Caco-2 (cell line): ENCODE measurements at regions not wholly inside any gene's neighbourhood (a gene's known extent, or its start where the extent isn't known, plus 50 kb on each side); places are given as distances from the start of the nearest gene placed in this dataset.
"Not testable (repeated sequence)": the region's sequence is repeated elsewhere in the genome, so short reads cannot be mapped to it uniquely, and the experiment has no call there.

ENCODE experiments used
- BruUV-seq: library from RNA; stranded (reverse); fragments of 400-500 nt; replicated peaks from 2 replicates; lab custom pipeline; 2021; lab: Mats Ljungman, UMichigan
- CTCF ChIA-PET: fragments of 300-600 bp; sonication (Branson Sonifier 250); formaldehyde crosslinking; loops from one replicate; lab custom pipeline; 2022; ENCODE audit warnings: antibody characterized with exemption; lab: Charles Lee
- POLR2A ChIA-PET: fragments of 300-600 bp; sonication (Branson Sonifier 250); formaldehyde crosslinking; loops from one replicate; lab custom pipeline; 2022; ENCODE audit warnings: antibody characterized with exemption; lab: Charles Lee
- DNase-seq, 2 experiments: peaks; one replicate each; pipeline versions ENCODE4 v3.0.0 to v3.0.0-alpha.2; 2020 to 2022
- H3K27me3 ChIP-seq: replicated peaks from 2 replicates; pipeline ENCODE4 v1.6.0; 2011; ENCODE audit warnings: low read length; ENCODE audit not compliant: control insufficient read depth, insufficient read depth
- H3K36me3 ChIP-seq: 2 replicates; pipeline ENCODE4 v1.5.1; 2011; ENCODE audit warnings: low read length; ENCODE audit not compliant: control insufficient read depth, insufficient read depth
- H3K4me1 ChIP-seq: fragments of 250-450 bp; sonication (Bioruptor Pico); 2 replicates; pipeline ENCODE4 v1.5.1; 2020; ENCODE audit warnings: mild to moderate bottlenecking
- H3K4me3 ChIP-seq: 2 replicates; pipeline ENCODE4 v1.5.1; 2011; ENCODE audit warnings: low read depth, mild to moderate bottlenecking, control low read depth, low read length
- H3K9me3 ChIP-seq: fragments of 250-450 bp; sonication (Bioruptor Pico); 2 replicates; pipeline ENCODE4 v1.5.1; 2020; ENCODE audit warnings: mild to moderate bottlenecking, moderate library complexity
- H3K27ac Mint-ChIP-seq: one replicate; pipeline ENCODE4 v1.8.0; 2022; ENCODE audit warnings: mixed read lengths; ENCODE audit not compliant: unreplicated experiment
- H3K27me3 Mint-ChIP-seq: one replicate; pipeline ENCODE4 v1.8.0; 2022; ENCODE audit warnings: mixed read lengths; ENCODE audit not compliant: insufficient read depth, unreplicated experiment
- H3K36me3 Mint-ChIP-seq: one replicate; pipeline ENCODE4 v1.8.0; 2022; ENCODE audit warnings: mild to moderate bottlenecking, mixed read lengths; ENCODE audit not compliant: insufficient read depth, unreplicated experiment
- H3K4me1 Mint-ChIP-seq: one replicate; pipeline ENCODE4 v1.8.0; 2022; ENCODE audit warnings: low read depth, mixed read lengths; ENCODE audit not compliant: unreplicated experiment
- H3K4me3 Mint-ChIP-seq: one replicate; pipeline ENCODE4 v1.8.0; 2022; ENCODE audit warnings: mild to moderate bottlenecking, moderate library complexity, mixed read lengths; ENCODE audit not compliant: unreplicated experiment
- H3K9me3 Mint-ChIP-seq: one replicate; pipeline ENCODE4 v1.8.0; 2022; ENCODE audit warnings: mixed read lengths; ENCODE audit not compliant: unreplicated experiment
- CTCF ChIP-seq, 2 experiments: fragments of 200-600 bp in 1 of 2; IDR thresholded peaks; 1 replicate in 1 of 2; 2 replicates in 1 of 2; pipeline versions ENCODE4 v1.5.1 to v1.8.0; 2011 to 2022; ENCODE audit warnings: antibody characterized with exemption in 1 of 2, control low read depth in 1 of 2, inconsistent platforms in 1 of 2, low read depth in 1 of 2, low read length in 1 of 2, mild to moderate bottlenecking in 1 of 2, moderate library complexity in 1 of 2; ENCODE audit not compliant: insufficient read depth in 1 of 2, severe bottlenecking in 1 of 2, unreplicated experiment in 1 of 2
- intact Hi-C: fragments of 100-400 bp; cut with micrococcal nuclease; formaldehyde crosslinking; loops from one replicate; pipeline ENCODE4 v1.10.0; 2022; ENCODE audit not compliant: unreplicated experiment

GRCh38 chr5:26388976-26389375 lies 649.4 kb downstream of the CDH9 start:
- no TSS peak for BruUV-seq
- intact Hi-C loops, result no loop called here
- DNase-seq, result no peak
- Mint-ChIP-seq H3K4me3 (no peak overlapping the region), H3K27ac (no peak overlapping the region), H3K9me3 (peaks cover 5% of the 10 kb centered on the region), H3K4me1 (no peaks in the 10 kb centered on the region), H3K36me3 (no peaks in the 10 kb centered on the region), H3K27me3 (no peaks in the 10 kb centered on the region)
- Histone ChIP-seq H3K36me3 (no peaks in the 10 kb centered on the region), H3K4me1 (no peaks in the 10 kb centered on the region), H3K9me3 (peaks cover 3% of the 10 kb centered on the region; the same call in 1 of the 2 replicates), H3K4me3 (no peak overlapping the region), H3K27me3 (no peaks in the 10 kb centered on the region)
- POLR2A ChIA-PET, result no interaction called here
- CTCF ChIA-PET, result no interaction called here
- no peak for TF ChIP-seq CTCF (IDR thresholded peaks at IDR 0.05; ENCODE audit: insufficient read depth in 1 of 2, low read depth in 1 of 2, low read length in 1 of 2, severe bottlenecking in 1 of 2, unreplicated experiment in 1 of 2)

GRCh38 chr5:26386532-26386931 lies 651.9 kb downstream of the CDH9 start:
- BruUV-seq, result no TSS peak

GRCh38 chr5:26364624-26365023 lies 673.8 kb downstream of the CDH9 start:
- peaks cover 37% of the 10 kb centered on the region for H3K9me3 Mint-ChIP-seq
- BruUV-seq, CTCF ChIA-PET: not testable (repeated sequence)

More at GRCh38 chr5:26386532-26386931, 651.9 kb downstream of the CDH9 start:
- Mint-ChIP-seq H3K9me3 (no peaks in the 10 kb centered on the region), H3K4me3 (no peak overlapping the region), H3K27ac (no peak overlapping the region), H3K4me1 (no peaks in the 10 kb centered on the region), H3K27me3 (no peaks in the 10 kb centered on the region), H3K36me3 (no peaks in the 10 kb centered on the region)
- peaks cover 3% of the 10 kb centered on the region; the same call in 1 of the 2 replicates for H3K9me3 ChIP-seq
- no peak for DNase-seq
- no peak overlapping the region for H3K4me3 ChIP-seq
- TF ChIP-seq CTCF (IDR thresholded peaks at IDR 0.05; ENCODE audit: insufficient read depth in 1 of 2, low read depth in 1 of 2, low read length in 1 of 2, severe bottlenecking in 1 of 2, unreplicated experiment in 1 of 2), result no peak
- ChIA-PET POLR2A (no interaction called here), CTCF (no interaction called here)
- no peaks in the 10 kb centered on the region for H3K36me3 ChIP-seq
- H3K4me1 ChIP-seq, result no peaks in the 10 kb centered on the region
- intact Hi-C loops, result no loop called here
- no peaks in the 10 kb centered on the region for H3K27me3 ChIP-seq

More at GRCh38 chr5:26364624-26365023, 673.8 kb downstream of the CDH9 start:
- H3K27me3 ChIP-seq, intact Hi-C loops, POLR2A ChIA-PET, H3K4me3 ChIP-seq, H3K27ac Mint-ChIP-seq, H3K4me3 Mint-ChIP-seq, H3K4me1 Mint-ChIP-seq, DNase-seq, H3K27me3 Mint-ChIP-seq, H3K36me3 Mint-ChIP-seq, H3K36me3 ChIP-seq, H3K4me1 ChIP-seq, H3K9me3 ChIP-seq: not testable (repeated sequence)
